HEK293 (cell line): ENCODE measurements at regions not wholly inside any gene's neighbourhood (a gene's known extent, or its start where the extent isn't known, plus 50 kb on each side); places are given as distances from the start of the nearest gene placed in this dataset.
"Not testable (repeated sequence)": the region's sequence is repeated elsewhere in the genome, so short reads cannot be mapped to it uniquely, and the experiment has no call there.

Experiments used
- CTCF ChIA-PET: fragments of 350-600 bp; formaldehyde crosslinking; extraction: SDS; loops from one replicate; lab custom pipeline; 2021; ENCODE audit warnings: antibody characterized with exemption; lab: Yijun Ruan, JAX
- POLR2A ChIA-PET: fragments of 300-600 bp; formaldehyde crosslinking; extraction: SDS; loops from one replicate; lab custom pipeline; 2020; ENCODE audit warnings: antibody characterized with exemption, inconsistent platforms; lab: Yijun Ruan, JAX
- H3K27ac ChIP-seq: fragments of 200-500 bp; sonication (Bioruptor generic); 2 replicates; pipeline ENCODE4 v1.5.1; 2014; ENCODE audit warnings: low read depth, low read length, control low read depth, inconsistent platforms; ENCODE audit errors: extremely low read depth
- H3K36me3 ChIP-seq, 2 experiments: fragments of 200-500 bp in 1 of 2; sonication (Bioruptor generic) in 1 of 2; 1 replicate in 1 of 2; 2 replicates in 1 of 2; pipeline ENCODE4 v1.5.1; 2014 to 2017; ENCODE audit warnings: inconsistent platforms in 2 of 2, low read length in 2 of 2; ENCODE audit not compliant: control insufficient read depth in 2 of 2, insufficient read depth in 1 of 2
- H3K4me1 ChIP-seq: fragments of 200-500 bp; sonication (Bioruptor generic); 2 replicates; pipeline ENCODE4 v1.5.1; 2014; ENCODE audit warnings: mild to moderate bottlenecking, low read length, inconsistent platforms; ENCODE audit not compliant: control insufficient read depth, insufficient read depth
- H3K4me3 ChIP-seq: 2 replicates; pipeline ENCODE4 v1.5.1; 2011; ENCODE audit warnings: low read depth, mild to moderate bottlenecking, control low read depth, low read length, moderate library complexity
- H3K9me3 ChIP-seq: fragments of 200-500 bp; sonication (Bioruptor generic); 2 replicates; pipeline ENCODE4 v1.5.1; 2014; ENCODE audit warnings: low read depth, low read length, inconsistent platforms; ENCODE audit not compliant: control insufficient read depth, insufficient read depth
- GLIS2 ChIP-seq: fragments of 450-650 bp; formaldehyde crosslinking; IDR thresholded peaks from 2 replicates; pipeline ENCODE4 v1.5.1; 2016; ENCODE audit warnings: missing biosample characterization, missing genetic modification characterization
- ZBTB20 ChIP-seq: fragments of 450-650 bp; formaldehyde crosslinking; IDR thresholded peaks from 2 replicates; pipeline ENCODE4 v1.5.1; 2016; ENCODE audit warnings: missing biosample characterization, missing genetic modification characterization
- ZNF335 ChIP-seq: fragments of 450-650 bp; formaldehyde crosslinking; conservative IDR thresholded peaks from 2 replicates; pipeline ENCODE4 v1.5.1; 2016; ENCODE audit warnings: missing biosample characterization, missing genetic modification characterization
- ZNF394 ChIP-seq: fragments of 450-650 bp; formaldehyde crosslinking; IDR thresholded peaks from 2 replicates; pipeline ENCODE4 v1.5.1; 2016; ENCODE audit warnings: missing biosample characterization, missing genetic modification characterization, mild to moderate bottlenecking, moderate library complexity, borderline replicate concordance
- TF ChIP-seq, protein P1 (sequence below): fragments of 450-650 bp; formaldehyde crosslinking; IDR thresholded peaks from 2 replicates; pipeline ENCODE4 v1.5.1; 2016; ENCODE audit warnings: missing biosample characterization, missing genetic modification characterization, borderline replicate concordance

GRCh38 chr2:131682122-131682944, 154.6 kb downstream of the CCDC74A start (continued):
- TF ChIP-seq ZBTB20 (peak; percentile 87), GLIS2 (no peak; the same call in 1 of the 2 replicates)
- TF ChIP-seq, protein P1, sequence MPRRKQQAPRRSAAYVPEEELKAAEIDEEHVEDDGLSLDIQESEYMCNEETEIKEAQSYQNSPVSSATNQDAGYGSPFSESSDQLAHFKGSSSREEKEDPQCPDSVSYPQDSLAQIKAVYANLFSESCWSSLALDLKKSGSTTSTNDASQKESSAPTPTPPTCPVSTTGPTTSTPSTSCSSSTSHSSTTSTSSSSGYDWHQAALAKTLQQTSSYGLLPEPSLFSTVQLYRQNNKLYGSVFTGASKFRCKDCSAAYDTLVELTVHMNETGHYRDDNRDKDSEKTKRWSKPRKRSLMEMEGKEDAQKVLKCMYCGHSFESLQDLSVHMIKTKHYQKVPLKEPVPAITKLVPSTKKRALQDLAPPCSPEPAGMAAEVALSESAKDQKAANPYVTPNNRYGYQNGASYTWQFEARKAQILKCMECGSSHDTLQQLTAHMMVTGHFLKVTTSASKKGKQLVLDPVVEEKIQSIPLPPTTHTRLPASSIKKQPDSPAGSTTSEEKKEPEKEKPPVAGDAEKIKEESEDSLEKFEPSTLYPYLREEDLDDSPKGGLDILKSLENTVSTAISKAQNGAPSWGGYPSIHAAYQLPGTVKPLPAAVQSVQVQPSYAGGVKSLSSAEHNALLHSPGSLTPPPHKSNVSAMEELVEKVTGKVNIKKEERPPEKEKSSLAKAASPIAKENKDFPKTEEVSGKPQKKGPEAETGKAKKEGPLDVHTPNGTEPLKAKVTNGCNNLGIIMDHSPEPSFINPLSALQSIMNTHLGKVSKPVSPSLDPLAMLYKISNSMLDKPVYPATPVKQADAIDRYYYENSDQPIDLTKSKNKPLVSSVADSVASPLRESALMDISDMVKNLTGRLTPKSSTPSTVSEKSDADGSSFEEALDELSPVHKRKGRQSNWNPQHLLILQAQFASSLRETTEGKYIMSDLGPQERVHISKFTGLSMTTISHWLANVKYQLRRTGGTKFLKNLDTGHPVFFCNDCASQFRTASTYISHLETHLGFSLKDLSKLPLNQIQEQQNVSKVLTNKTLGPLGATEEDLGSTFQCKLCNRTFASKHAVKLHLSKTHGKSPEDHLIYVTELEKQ (tag by site-specific recombination): no peak
- TF ChIP-seq, all 188 proteins: peak for 17

DNA sequence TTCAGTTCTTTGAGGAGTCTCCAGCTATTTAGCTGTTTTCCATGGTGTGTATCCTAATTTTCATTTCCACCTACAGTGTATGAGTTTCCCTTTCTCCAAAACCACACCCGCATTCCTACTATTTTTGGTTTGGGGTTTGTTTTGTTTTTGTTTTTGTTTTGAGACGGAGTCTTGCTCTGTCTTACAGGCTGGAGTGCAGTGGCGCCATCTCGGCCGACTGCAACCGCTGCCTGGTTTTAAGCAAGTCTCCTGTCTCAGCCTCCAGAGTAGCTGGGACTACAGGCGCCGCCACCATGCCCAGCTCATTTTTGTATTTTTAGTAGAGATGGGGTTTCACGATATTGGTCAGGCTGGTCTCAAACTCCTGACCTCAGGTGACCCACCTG, 155.2 kb downstream of the CCDC74A start:
- TF ChIP-seq ZNF394 (tag by site-specific recombination) (peak; percentile 61; the same call in 1 of the 2 replicates), ZNF335 (peak; percentile 75)
- H3K27ac ChIP-seq: peak overlapping the region; percentile 34; the same call in 1 of the 2 replicates
- H3K4me1 ChIP-seq: not testable (repeated sequence)

GRCh38 chr2:131684631-131685316, 157.1 kb downstream of the CCDC74A start:
- POLR2A ChIA-PET, H3K27ac ChIP-seq, H3K9me3 ChIP-seq, H3K4me1 ChIP-seq: not testable (repeated sequence)
- Histone ChIP-seq H3K4me3 (peak overlapping the region; percentile 14), H3K36me3 (peaks cover 2 to 42% of the 10 kb centered on the region in 2 experiments)
- CTCF ChIA-PET: interaction anchor here (0.6 to 0.9 kb wide), 2 partner anchors 12 to 674 kb away, joined by 3 to 6 read pairs; no protein-coding TSS in a partner anchor

More for the DNA sequence above, 155.2 kb downstream of the CCDC74A start:
- H3K4me3 ChIP-seq: peak overlapping the region; percentile 51
- H3K36me3 ChIP-seq: peaks cover 0 to 26% of the 10 kb centered on the region in 2 experiments; a peak in 1 of 3 replicates
- POLR2A ChIA-PET: interaction anchor here (1.7 to 1.8 kb wide), 2 partner anchors 9 to 10 kb away, joined by 5 to 18 read pairs; no protein-coding TSS in a partner anchor
- not testable (repeated sequence) for H3K9me3 ChIP-seq
- CTCF ChIA-PET: interaction anchor here (0.8 kb wide), 1 partner anchor 118 kb away, joined by 5 read pairs; no protein-coding TSS in a partner anchor

GRCh38 chr2:131686164-131686893, 158.6 kb downstream of the CCDC74A start:
- peaks cover 4 to 57% of the 10 kb centered on the region in 2 experiments for H3K36me3 ChIP-seq
- H3K4me3 ChIP-seq, H3K4me1 ChIP-seq, CTCF ChIA-PET, H3K27ac ChIP-seq, H3K9me3 ChIP-seq, POLR2A ChIA-PET: not testable (repeated sequence)

DNA sequence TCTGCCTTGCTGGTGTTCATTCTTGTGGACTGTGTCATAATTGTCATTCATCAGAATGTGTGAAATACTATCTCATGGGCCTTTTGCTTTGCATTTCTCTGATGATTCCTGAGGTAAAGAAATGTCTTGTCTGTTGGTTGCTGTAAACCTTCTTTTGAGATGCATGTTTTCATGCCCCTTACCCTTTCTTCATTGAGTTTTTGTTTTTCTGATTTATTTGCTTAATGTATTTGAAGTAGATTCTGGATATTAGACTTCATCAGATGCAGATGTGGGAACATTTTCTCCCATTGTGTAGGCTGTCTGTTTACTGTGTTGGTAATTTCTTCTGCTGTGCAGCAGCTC, 159.2 kb downstream of the CCDC74A start:
- H3K9me3 ChIP-seq, H3K4me3 ChIP-seq, H3K27ac ChIP-seq, POLR2A ChIA-PET, H3K4me1 ChIP-seq, CTCF ChIA-PET: not testable (repeated sequence)
- H3K36me3 ChIP-seq: peaks cover 4 to 63% of the 10 kb centered on the region in 2 experiments

GRCh38 chr2:131689066-131689465, 161.4 kb downstream of the CCDC74A start:
- H3K4me3 ChIP-seq, H3K4me1 ChIP-seq, H3K27ac ChIP-seq, CTCF ChIA-PET, POLR2A ChIA-PET, H3K9me3 ChIP-seq: not testable (repeated sequence)
- H3K36me3 ChIP-seq: peaks cover 4 to 69% of the 10 kb centered on the region in 2 experiments
